Spinal cord (tissue), 9 donors: ENCODE measurements at regions not wholly inside any gene's neighbourhood (a gene's known extent, or its start where the extent isn't known, plus 50 kb on each side); places are given as distances from the start of the nearest gene placed in this dataset.
"Not testable (repeated sequence)": the region's sequence is repeated elsewhere in the genome, so short reads cannot be mapped to it uniquely, and the experiment has no call there.

Experiments
- DNase-seq, 6 donors: peaks; one replicate each; pipeline versions ENCODE4 v3.0.0 to v3.0.0-alpha.2; 2013 to 2015; ENCODE audit warnings: low spot score in 6 of 6, low read depth in 4 of 6
- H3K27ac ChIP-seq: one replicate; pipeline ENCODE4 v1.5.1; 2013; ENCODE audit warnings: low read depth, low read length, control low read depth
- H3K27me3 ChIP-seq: one replicate; pipeline ENCODE4 v1.6.1; 2013; ENCODE audit warnings: low read length; ENCODE audit not compliant: control insufficient read depth, insufficient read depth
- H3K36me3 ChIP-seq: one replicate; pipeline ENCODE4 v1.6.1; 2013; ENCODE audit warnings: low read length; ENCODE audit not compliant: control insufficient read depth, insufficient read depth
- H3K4me1 ChIP-seq: one replicate; pipeline ENCODE4 v1.6.1; 2013; ENCODE audit warnings: low read length; ENCODE audit not compliant: control insufficient read depth, insufficient read depth
- H3K4me3 ChIP-seq: one replicate; pipeline ENCODE4 v1.5.1; 2013; ENCODE audit warnings: low read depth, low read length, control low read depth
- H3K9me3 ChIP-seq: one replicate; pipeline ENCODE4 v1.6.1; 2013; ENCODE audit warnings: low read length; ENCODE audit not compliant: control insufficient read depth, insufficient read depth
- WGBS: methylation state at CpG from one replicate; pipeline ENCODE4 v1.1.5; 2013; ENCODE audit warnings: missing lambda C conversion rate; ENCODE audit not compliant: insufficient coverage; 5-methylcytosine and 5-hydroxymethylcytosine counted together
- donor health status: healthy.

- H3K27me3 ChIP-seq: peaks cover 2% of the 10 kb centered on the region
- WGBS: 91% methylated on average over 4 of the region's 4 CpGs
These were observed 318.1 kb upstream of the B3GAT1 start for GRCh38 chr11:134730101-134730500.

GRCh38 chr11:134728186-134728585 lies 316.1 kb upstream of the B3GAT1 start:
- H3K27ac ChIP-seq: no peak overlapping the region
- H3K4me1 ChIP-seq: peaks cover 29% of the 10 kb centered on the region
- DNase-seq: no peak
- no peaks in the 10 kb centered on the region for H3K27me3 ChIP-seq
- H3K4me3 ChIP-seq: no peak overlapping the region
- no peaks in the 10 kb centered on the region for H3K36me3 ChIP-seq
- WGBS: 85% methylated on average over 9 of the region's 9 CpGs
- no peaks in the 10 kb centered on the region for H3K9me3 ChIP-seq

More at GRCh38 chr11:134730101-134730500, 318.1 kb upstream of the B3GAT1 start:
- H3K4me3 ChIP-seq: no peak overlapping the region
- H3K9me3 ChIP-seq: no peaks in the 10 kb centered on the region
- no peak overlapping the region for H3K27ac ChIP-seq
- DNase-seq: no peak
- peaks cover 22% of the 10 kb centered on the region for H3K4me1 ChIP-seq
- no peaks in the 10 kb centered on the region for H3K36me3 ChIP-seq

GRCh38 chr11:134727636-134728035 lies 315.6 kb upstream of the B3GAT1 start:
- no peak for DNase-seq
- no peaks in the 10 kb centered on the region for H3K36me3 ChIP-seq
- 67% methylated on average over 5 of the region's 5 CpGs for WGBS

GRCh38 chr11:134727204-134727603 lies 315.2 kb upstream of the B3GAT1 start:
- Histone ChIP-seq H3K27me3 (no peaks in the 10 kb centered on the region), H3K4me3 (no peak overlapping the region), H3K4me1 (peaks cover 29% of the 10 kb centered on the region), H3K36me3 (no peaks in the 10 kb centered on the region), H3K27ac (no peak overlapping the region), H3K9me3 (no peaks in the 10 kb centered on the region)
- WGBS: 97% methylated on average over 6 of the region's 13 CpGs
- DNase-seq: no peak

More at GRCh38 chr11:134727636-134728035, 315.6 kb upstream of the B3GAT1 start:
- H3K27ac ChIP-seq: no peak overlapping the region
- peaks cover 29% of the 10 kb centered on the region for H3K4me1 ChIP-seq
- H3K4me3 ChIP-seq: no peak overlapping the region
- no peaks in the 10 kb centered on the region for H3K9me3 ChIP-seq
- H3K27me3 ChIP-seq: no peaks in the 10 kb centered on the region

GRCh38 chr11:134725716-134726639 lies 313.9 kb upstream of the B3GAT1 start:
- Histone ChIP-seq H3K4me1 (peaks cover 20% of the 10 kb centered on the region), H3K4me3 (no peak overlapping the region), H3K27ac (no peak overlapping the region), H3K27me3 (no peaks in the 10 kb centered on the region), H3K9me3 (no peaks in the 10 kb centered on the region), H3K36me3 (no peaks in the 10 kb centered on the region)
- WGBS: 75% methylated on average over 13 of the region's 21 CpGs
- DNase-seq: peak in 2 of 6 donors; percentile 69 to 78

- Histone ChIP-seq H3K4me3 (no peak overlapping the region), H3K4me1 (peaks cover 16% of the 10 kb centered on the region), H3K27me3 (no peaks in the 10 kb centered on the region), H3K27ac (no peak overlapping the region), H3K36me3 (no peaks in the 10 kb centered on the region), H3K9me3 (no peaks in the 10 kb centered on the region)
- WGBS: 67% methylated on average over 9 of the region's 12 CpGs
- DNase-seq: no peak
These were observed 313.2 kb upstream of the B3GAT1 start for GRCh38 chr11:134725211-134725610.

- no peak overlapping the region for H3K27ac ChIP-seq
- no peaks in the 10 kb centered on the region for H3K27me3 ChIP-seq
- WGBS: 65% methylated on average over 7 of the region's 9 CpGs
- H3K4me3 ChIP-seq: no peak overlapping the region
- no peaks in the 10 kb centered on the region for H3K9me3 ChIP-seq
- no peak for DNase-seq
- peaks cover 16% of the 10 kb centered on the region for H3K4me1 ChIP-seq
- H3K36me3 ChIP-seq: no peaks in the 10 kb centered on the region
These were observed 312.7 kb upstream of the B3GAT1 start for GRCh38 chr11:134724779-134725140.

GRCh38 chr11:134724106-134724778 lies 312.2 kb upstream of the B3GAT1 start:
- Histone ChIP-seq H3K4me3 (no peak overlapping the region), H3K9me3 (no peaks in the 10 kb centered on the region), H3K4me1 (peaks cover 16% of the 10 kb centered on the region), H3K27ac (no peak overlapping the region), H3K36me3 (no peaks in the 10 kb centered on the region), H3K27me3 (no peaks in the 10 kb centered on the region)
- no peak for DNase-seq
- WGBS: 62% methylated on average over 6 of the region's 12 CpGs

GRCh38 chr11:134720691-134721070 lies 308.6 kb upstream of the B3GAT1 start:
- not testable (repeated sequence) for DNase-seq, H3K27ac ChIP-seq, H3K36me3 ChIP-seq, H3K4me3 ChIP-seq, H3K9me3 ChIP-seq, H3K27me3 ChIP-seq
- peaks cover 13% of the 10 kb centered on the region for H3K4me1 ChIP-seq
- WGBS: no CpG with 5 or more reads among the region's 2 CpGs
